Thyroid gland (tissue), 4 donors: ENCODE measurements at regions not wholly inside any gene's neighbourhood (a gene's known extent, or its start where the extent isn't known, plus 50 kb on each side); places are given as distances from the start of the nearest gene placed in this dataset.

Experiments
- CTCF ChIP-seq, 6 experiments: fragments of 200-600 bp in 3 of 6; fragments of 450-650 bp in 3 of 6; sonication (generic) in 3 of 6; IDR thresholded peaks; one replicate each; pipeline ENCODE4 v1.5.1; 2016 to 2019; ENCODE audit warnings: antibody characterized with exemption in 6 of 6, mild to moderate bottlenecking in 2 of 6, inconsistent platforms in 1 of 6, moderate library complexity in 1 of 6
- POLR2A ChIP-seq, 2 donors: fragments of 450-650 bp; IDR thresholded peaks; one replicate each; pipeline ENCODE4 v1.6.1; 2017; ENCODE audit warnings: antibody characterized with exemption in 2 of 2, mild to moderate bottlenecking in 2 of 2, moderate library complexity in 1 of 2

- TF ChIP-seq CTCF (IDR thresholded peaks at IDR 0.05): no peak
- no peak for TF ChIP-seq POLR2A (IDR thresholded peaks at IDR 0.05)
These were observed 173.1 kb downstream of the TMEM47 start for GRCh38 chrX:34483980-34484379.
